DND-41 (cell line): ENCODE measurements at regions not wholly inside any gene's neighbourhood (a gene's known extent, or its start where the extent isn't known, plus 50 kb on each side); places are given as distances from the start of the nearest gene placed in this dataset.

Experiments
- EZH2 ChIP-seq: IDR thresholded peaks from 3 replicates; pipeline ENCODE4 v1.6.1; 2012; ENCODE audit warnings: borderline replicate concordance, low read depth, mild to moderate bottlenecking, moderate library complexity, low read length, inconsistent platforms; ENCODE audit not compliant: severe bottlenecking
- TF ChIP-seq, protein P1 (sequence below): IDR thresholded peaks from 2 replicates; pipeline ENCODE4 v1.5.1; 2012; ENCODE audit warnings: borderline replicate concordance, low read length, moderate library complexity, mild to moderate bottlenecking; ENCODE audit not compliant: poor library complexity, severe bottlenecking; ENCODE audit errors: extremely low read depth

DNA sequence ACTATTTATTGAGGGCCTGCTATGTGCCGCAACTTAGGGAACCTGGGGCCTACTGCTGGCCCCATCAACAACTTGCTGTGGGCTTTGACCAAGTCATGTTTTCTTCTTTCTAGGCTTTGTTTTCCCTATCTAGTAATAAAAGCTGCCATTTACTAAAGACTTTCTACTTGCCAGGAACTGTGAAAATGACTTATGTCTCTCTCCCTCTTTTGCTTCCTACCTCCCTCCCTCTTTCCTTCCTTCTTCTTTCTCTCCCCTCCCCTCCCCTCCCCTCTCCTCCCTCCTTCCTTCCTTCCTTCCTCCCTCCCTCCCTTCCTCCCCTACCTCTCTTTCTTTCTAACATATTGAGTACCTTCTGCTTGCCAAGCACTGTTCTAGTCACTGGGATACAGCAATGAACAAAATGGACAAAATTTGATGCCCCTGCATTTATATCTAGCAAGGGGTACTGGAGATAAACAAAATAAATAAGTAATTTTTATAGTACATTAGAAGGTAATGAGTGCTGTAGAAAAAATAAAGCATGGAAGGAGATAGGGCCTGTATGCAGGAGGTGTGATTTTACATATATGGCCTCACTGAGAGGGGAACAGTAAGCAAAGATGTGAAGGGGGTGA, 170.3 kb upstream of the USP24 start:
- TF ChIP-seq, protein P1, sequence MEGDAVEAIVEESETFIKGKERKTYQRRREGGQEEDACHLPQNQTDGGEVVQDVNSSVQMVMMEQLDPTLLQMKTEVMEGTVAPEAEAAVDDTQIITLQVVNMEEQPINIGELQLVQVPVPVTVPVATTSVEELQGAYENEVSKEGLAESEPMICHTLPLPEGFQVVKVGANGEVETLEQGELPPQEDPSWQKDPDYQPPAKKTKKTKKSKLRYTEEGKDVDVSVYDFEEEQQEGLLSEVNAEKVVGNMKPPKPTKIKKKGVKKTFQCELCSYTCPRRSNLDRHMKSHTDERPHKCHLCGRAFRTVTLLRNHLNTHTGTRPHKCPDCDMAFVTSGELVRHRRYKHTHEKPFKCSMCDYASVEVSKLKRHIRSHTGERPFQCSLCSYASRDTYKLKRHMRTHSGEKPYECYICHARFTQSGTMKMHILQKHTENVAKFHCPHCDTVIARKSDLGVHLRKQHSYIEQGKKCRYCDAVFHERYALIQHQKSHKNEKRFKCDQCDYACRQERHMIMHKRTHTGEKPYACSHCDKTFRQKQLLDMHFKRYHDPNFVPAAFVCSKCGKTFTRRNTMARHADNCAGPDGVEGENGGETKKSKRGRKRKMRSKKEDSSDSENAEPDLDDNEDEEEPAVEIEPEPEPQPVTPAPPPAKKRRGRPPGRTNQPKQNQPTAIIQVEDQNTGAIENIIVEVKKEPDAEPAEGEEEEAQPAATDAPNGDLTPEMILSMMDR: no peak
- no peak for TF ChIP-seq EZH2
